ENCODE measurements at regions not wholly inside any gene's neighbourhood (a gene's known extent, or its start where the extent isn't known, plus 50 kb on each side); places are given as distances from the start of the nearest gene placed in this dataset.

- Histone ChIP-seq H3K27me3 (ENCODE audit: control insufficient read depth in 1 of 2, insufficient read depth in 2 of 2, low read length in 2 of 2) (no peaks in the 10 kb centered on the region), H3K4me1 (ENCODE audit: insufficient read depth, low read length) (no peaks in the 10 kb centered on the region), H3K9ac (ENCODE audit: low read length) (no peak overlapping the region), H3K9me3 (ENCODE audit: low read length) (no peaks in the 10 kb centered on the region), H3K27ac (ENCODE audit: low read depth, low read length) (no peak overlapping the region), H3K4me3 (ENCODE audit: low read depth in 1 of 2, low read length in 2 of 2) (no peak overlapping the region), H3K36me3 (ENCODE audit: insufficient read depth, low read length) (no peaks in the 10 kb centered on the region)
These were observed 1294.8 kb downstream of the TBC1D22A start for GRCh38 chr22:48057116-48057835.

- Histone ChIP-seq H3K27ac (ENCODE audit: low read depth, low read length) (no peak overlapping the region), H3K4me3 (ENCODE audit: low read depth in 1 of 2, low read length in 2 of 2) (no peak overlapping the region), H3K27me3 (ENCODE audit: control insufficient read depth in 1 of 2, insufficient read depth in 2 of 2, low read length in 2 of 2) (no peaks in the 10 kb centered on the region), H3K9me3 (ENCODE audit: low read length) (no peaks in the 10 kb centered on the region), H3K36me3 (ENCODE audit: insufficient read depth, low read length) (no peaks in the 10 kb centered on the region), H3K4me1 (ENCODE audit: insufficient read depth, low read length) (no peaks in the 10 kb centered on the region), H3K9ac (ENCODE audit: low read length) (no peak overlapping the region)
These were observed 1293.4 kb downstream of the TBC1D22A start for GRCh38 chr22:48055827-48056226.

- H3K36me3 ChIP-seq (ENCODE audit: insufficient read depth, low read length), result no peaks in the 10 kb centered on the region
- no peak overlapping the region for H3K4me3 ChIP-seq (ENCODE audit: low read depth in 1 of 2, low read length in 2 of 2)
- H3K27me3 ChIP-seq (ENCODE audit: control insufficient read depth in 1 of 2, insufficient read depth in 2 of 2, low read length in 2 of 2), result no peaks in the 10 kb centered on the region
- no peaks in the 10 kb centered on the region for H3K9me3 ChIP-seq (ENCODE audit: low read length)
- no peaks in the 10 kb centered on the region for H3K4me1 ChIP-seq (ENCODE audit: insufficient read depth, low read length)
- no peak overlapping the region for H3K27ac ChIP-seq (ENCODE audit: low read depth, low read length)
- H3K9ac ChIP-seq (ENCODE audit: low read length), result no peak overlapping the region
These were observed 1292.7 kb downstream of the TBC1D22A start for GRCh38 chr22:48055185-48055584.

DNA sequence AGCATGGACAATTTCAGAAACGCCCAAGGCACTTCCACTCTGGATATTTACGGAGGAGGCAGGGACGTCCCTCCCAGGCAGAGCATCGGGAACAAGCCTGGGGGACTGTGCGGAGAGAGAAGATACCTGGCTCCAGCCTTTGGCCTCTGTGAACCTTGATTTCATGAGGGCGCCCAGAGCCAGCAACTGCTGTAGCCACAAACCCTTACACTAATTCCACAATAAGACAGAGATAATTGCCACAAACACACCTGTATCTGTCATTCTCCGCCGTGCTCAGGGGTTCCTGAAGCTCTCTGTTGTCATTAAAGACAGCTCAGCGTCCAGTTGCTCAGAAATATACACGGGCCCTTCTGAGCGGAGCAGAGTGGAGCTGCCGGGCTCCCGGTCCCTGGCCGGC, 1292.1 kb downstream of the TBC1D22A start:
- Histone ChIP-seq H3K4me1 (ENCODE audit: insufficient read depth, low read length) (no peaks in the 10 kb centered on the region), H3K4me3 (ENCODE audit: low read depth in 1 of 2, low read length in 2 of 2) (no peak overlapping the region), H3K9ac (ENCODE audit: low read length) (no peak overlapping the region), H3K27ac (ENCODE audit: low read depth, low read length) (no peak overlapping the region), H3K27me3 (ENCODE audit: control insufficient read depth in 1 of 2, insufficient read depth in 2 of 2, low read length in 2 of 2) (no peaks in the 10 kb centered on the region), H3K9me3 (ENCODE audit: low read length) (no peaks in the 10 kb centered on the region), H3K36me3 (ENCODE audit: insufficient read depth, low read length) (no peaks in the 10 kb centered on the region)

DNA sequence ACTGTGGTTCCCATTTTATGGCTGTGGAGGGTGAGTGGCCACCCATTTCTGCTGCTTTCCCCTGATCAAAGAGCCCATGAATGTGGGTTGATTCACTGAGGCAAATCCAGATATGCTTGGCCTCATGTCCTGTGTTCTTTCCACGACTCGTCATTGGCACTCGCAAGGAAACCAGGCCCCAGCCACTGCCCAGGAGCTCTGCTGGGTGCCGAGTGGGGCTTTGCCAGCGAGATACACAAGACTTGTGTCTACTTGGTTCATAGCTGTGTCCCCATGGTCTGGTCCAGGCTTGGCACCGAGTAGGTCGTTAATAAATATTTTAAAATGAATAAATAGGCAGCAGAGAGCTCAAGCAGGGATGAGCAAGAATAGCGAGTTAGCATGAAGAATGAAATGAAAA, 1291.5 kb downstream of the TBC1D22A start:
- no peaks in the 10 kb centered on the region for H3K36me3 ChIP-seq (ENCODE audit: insufficient read depth, low read length)
- no peak overlapping the region for H3K9ac ChIP-seq (ENCODE audit: low read length)
- no peaks in the 10 kb centered on the region for H3K9me3 ChIP-seq (ENCODE audit: low read length)
- no peaks in the 10 kb centered on the region for H3K4me1 ChIP-seq (ENCODE audit: insufficient read depth, low read length)
- no peak overlapping the region for H3K27ac ChIP-seq (ENCODE audit: low read depth, low read length)
- no peaks in the 10 kb centered on the region for H3K27me3 ChIP-seq (ENCODE audit: control insufficient read depth in 1 of 2, insufficient read depth in 2 of 2, low read length in 2 of 2)
- H3K4me3 ChIP-seq (ENCODE audit: low read depth in 1 of 2, low read length in 2 of 2), result no peak overlapping the region

GRCh38 chr22:48053486-48053885, 1291.0 kb downstream of the TBC1D22A start:
- no peaks in the 10 kb centered on the region for H3K9me3 ChIP-seq (ENCODE audit: low read length)
- no peak overlapping the region for H3K27ac ChIP-seq (ENCODE audit: low read depth, low read length)
- H3K27me3 ChIP-seq (ENCODE audit: control insufficient read depth in 1 of 2, insufficient read depth in 2 of 2, low read length in 2 of 2), result no peaks in the 10 kb centered on the region
- no peak overlapping the region for H3K4me3 ChIP-seq (ENCODE audit: low read depth in 1 of 2, low read length in 2 of 2)
- no peak overlapping the region for H3K9ac ChIP-seq (ENCODE audit: low read length)
- H3K36me3 ChIP-seq (ENCODE audit: insufficient read depth, low read length), result no peaks in the 10 kb centered on the region
- no peaks in the 10 kb centered on the region for H3K4me1 ChIP-seq (ENCODE audit: insufficient read depth, low read length)

GRCh38 chr22:48052621-48052890, 1290.1 kb downstream of the TBC1D22A start:
- Histone ChIP-seq H3K36me3 (ENCODE audit: insufficient read depth, low read length) (no peaks in the 10 kb centered on the region), H3K27me3 (ENCODE audit: control insufficient read depth in 1 of 2, insufficient read depth in 2 of 2, low read length in 2 of 2) (no peaks in the 10 kb centered on the region), H3K9ac (ENCODE audit: low read length) (no peak overlapping the region), H3K27ac (ENCODE audit: low read depth, low read length) (no peak overlapping the region), H3K4me1 (ENCODE audit: insufficient read depth, low read length) (no peaks in the 10 kb centered on the region), H3K9me3 (ENCODE audit: low read length) (no peaks in the 10 kb centered on the region), H3K4me3 (ENCODE audit: low read depth in 1 of 2, low read length in 2 of 2) (no peak overlapping the region)

DNA sequence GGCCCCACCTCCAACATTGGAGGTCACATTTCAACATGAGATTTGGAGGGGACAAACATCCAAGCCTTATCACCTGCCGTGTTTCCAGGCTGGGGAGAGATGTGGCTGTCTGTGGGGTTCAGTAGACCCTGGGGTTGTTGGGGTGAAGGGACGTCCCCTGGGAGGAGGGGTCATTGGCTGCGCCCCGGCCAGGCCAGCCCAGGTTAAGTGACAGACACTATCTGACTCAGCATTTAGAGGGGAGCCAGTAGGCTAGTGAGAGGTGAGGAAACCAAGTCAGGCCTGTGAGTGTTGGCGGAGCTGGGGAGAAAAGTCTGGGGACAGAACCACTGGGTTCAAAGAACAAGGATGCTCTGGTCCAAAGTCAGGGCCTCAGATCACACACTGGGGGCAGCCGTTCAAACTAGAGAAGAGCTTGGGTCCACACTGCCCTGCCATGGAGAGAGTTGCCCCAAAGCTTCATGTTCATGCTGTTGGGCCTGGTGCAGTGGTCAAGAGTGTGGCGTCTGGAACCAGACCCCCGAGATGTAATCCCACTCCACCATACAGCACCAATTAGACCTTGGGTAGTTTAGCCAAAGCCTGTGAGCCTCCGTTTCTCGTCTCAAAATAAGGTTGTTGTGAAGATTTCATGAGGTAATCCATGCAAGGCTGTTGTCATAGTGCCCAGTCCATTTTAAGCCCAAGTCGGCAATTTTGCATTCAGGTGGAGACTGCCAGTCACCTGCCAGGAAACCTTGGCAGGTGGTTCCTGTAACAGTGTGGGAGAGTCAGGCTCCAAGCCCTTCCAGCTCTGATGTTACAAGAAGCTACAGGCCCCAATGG, 1289.6 kb downstream of the TBC1D22A start:
- H3K4me1 ChIP-seq (ENCODE audit: insufficient read depth, low read length), result no peaks in the 10 kb centered on the region
- H3K9ac ChIP-seq (ENCODE audit: low read length), result no peak overlapping the region
- H3K27me3 ChIP-seq (ENCODE audit: control insufficient read depth in 1 of 2, insufficient read depth in 2 of 2, low read length in 2 of 2), result no peaks in the 10 kb centered on the region
- H3K4me3 ChIP-seq (ENCODE audit: low read depth in 1 of 2, low read length in 2 of 2), result no peak overlapping the region
- H3K9me3 ChIP-seq (ENCODE audit: low read length), result no peaks in the 10 kb centered on the region
- no peak overlapping the region for H3K27ac ChIP-seq (ENCODE audit: low read depth, low read length)
- no peaks in the 10 kb centered on the region for H3K36me3 ChIP-seq (ENCODE audit: insufficient read depth, low read length)

GRCh38 chr22:48050836-48051235, 1288.4 kb downstream of the TBC1D22A start:
- no peak overlapping the region for H3K4me3 ChIP-seq (ENCODE audit: low read depth in 1 of 2, low read length in 2 of 2)
- no peak overlapping the region for H3K9ac ChIP-seq (ENCODE audit: low read length)
- H3K9me3 ChIP-seq (ENCODE audit: low read length), result no peaks in the 10 kb centered on the region
- H3K36me3 ChIP-seq (ENCODE audit: insufficient read depth, low read length), result no peaks in the 10 kb centered on the region
- H3K27me3 ChIP-seq (ENCODE audit: control insufficient read depth in 1 of 2, insufficient read depth in 2 of 2, low read length in 2 of 2), result no peaks in the 10 kb centered on the region
- no peaks in the 10 kb centered on the region for H3K4me1 ChIP-seq (ENCODE audit: insufficient read depth, low read length)
- H3K27ac ChIP-seq (ENCODE audit: low read depth, low read length), result no peak overlapping the region

- Histone ChIP-seq H3K9ac (ENCODE audit: low read length) (no peak overlapping the region), H3K36me3 (ENCODE audit: insufficient read depth, low read length) (no peaks in the 10 kb centered on the region), H3K9me3 (ENCODE audit: low read length) (no peaks in the 10 kb centered on the region), H3K27ac (ENCODE audit: low read depth, low read length) (no peak overlapping the region), H3K27me3 (ENCODE audit: control insufficient read depth in 1 of 2, insufficient read depth in 2 of 2, low read length in 2 of 2) (no peaks in the 10 kb centered on the region), H3K4me3 (ENCODE audit: low read depth in 1 of 2, low read length in 2 of 2) (no peak overlapping the region), H3K4me1 (ENCODE audit: insufficient read depth, low read length) (no peaks in the 10 kb centered on the region)
These were observed 1286.7 kb downstream of the TBC1D22A start for GRCh38 chr22:48049116-48049515.

GRCh38 chr22:48047722-48048500, 1285.5 kb downstream of the TBC1D22A start:
- Histone ChIP-seq H3K9me3 (ENCODE audit: low read length) (no peaks in the 10 kb centered on the region), H3K27ac (ENCODE audit: low read depth, low read length) (no peak overlapping the region), H3K27me3 (ENCODE audit: control insufficient read depth in 1 of 2, insufficient read depth in 2 of 2, low read length in 2 of 2) (peaks cover 0 to 5% of the 10 kb centered on the region in 2 donors), H3K4me3 (ENCODE audit: low read depth in 1 of 2, low read length in 2 of 2) (no peak overlapping the region), H3K4me1 (ENCODE audit: insufficient read depth, low read length) (no peaks in the 10 kb centered on the region), H3K36me3 (ENCODE audit: insufficient read depth, low read length) (no peaks in the 10 kb centered on the region), H3K9ac (ENCODE audit: low read length) (no peak overlapping the region)
